GF-D8 (cell line): ENCODE measurements at regions not wholly inside any gene's neighbourhood (a gene's known extent, or its start where the extent isn't known, plus 50 kb on each side); places are given as distances from the start of the nearest gene placed in this dataset.

Experiments
- DNase-seq: peaks from one replicate; lab custom pipeline; 2025; lab: John Stamatoyannopoulos, UW

GRCh38 chr7:35450456-35451214 lies 196.7 kb upstream of the TBX20 start:
- DNase-seq, result no peak

GRCh38 chr7:35448486-35448885 lies 194.6 kb upstream of the TBX20 start:
- no peak for DNase-seq

- no peak for DNase-seq
These were observed 192.2 kb upstream of the TBX20 start for GRCh38 chr7:35446091-35446490.

GRCh38 chr7:35437619-35438275 lies 183.8 kb upstream of the TBX20 start:
- no peak for DNase-seq

GRCh38 chr7:35436452-35436851 lies 182.6 kb upstream of the TBX20 start:
- DNase-seq, result no peak

GRCh38 chr7:35430547-35431153 lies 176.8 kb upstream of the TBX20 start:
- DNase-seq, result no peak

- no peak for DNase-seq
These were observed 171.1 kb upstream of the TBX20 start for GRCh38 chr7:35424869-35425495.

GRCh38 chr7:35424440-35424839 lies 170.5 kb upstream of the TBX20 start:
- DNase-seq, result no peak

- DNase-seq, result no peak
These were observed 168.8 kb upstream of the TBX20 start for GRCh38 chr7:35422715-35423114.

GRCh38 chr7:35420656-35421055 lies 166.8 kb upstream of the TBX20 start:
- no peak for DNase-seq

- DNase-seq, result no peak
These were observed 165.5 kb upstream of the TBX20 start for GRCh38 chr7:35419391-35419755.

- DNase-seq, result no peak
These were observed 165.0 kb upstream of the TBX20 start for GRCh38 chr7:35418716-35419390.

GRCh38 chr7:35416568-35416967 lies 162.7 kb upstream of the TBX20 start:
- DNase-seq, result no peak

GRCh38 chr7:35415411-35415822 lies 161.5 kb upstream of the TBX20 start:
- DNase-seq, result no peak

GRCh38 chr7:35411331-35411730 lies 157.4 kb upstream of the TBX20 start:
- no peak for DNase-seq

GRCh38 chr7:35405461-35405860 lies 151.6 kb upstream of the TBX20 start:
- no peak for DNase-seq

- DNase-seq, result no peak
These were observed 147.4 kb upstream of the TBX20 start for GRCh38 chr7:35401217-35401879.

- DNase-seq, result no peak
These were observed 145.9 kb upstream of the TBX20 start for GRCh38 chr7:35399840-35400239.

GRCh38 chr7:35399216-35399615 lies 145.3 kb upstream of the TBX20 start:
- DNase-seq, result no peak

- no peak for DNase-seq
These were observed 144.6 kb upstream of the TBX20 start for GRCh38 chr7:35398518-35398917.

- no peak for DNase-seq
These were observed 136.2 kb upstream of the TBX20 start for GRCh38 chr7:35390146-35390545.

GRCh38 chr7:35389636-35390035 lies 135.7 kb upstream of the TBX20 start:
- no peak for DNase-seq
